ENCODE measurements at regions not wholly inside any gene's neighbourhood (a gene's known extent, or its start where the extent isn't known, plus 50 kb on each side); places are given as distances from the start of the nearest gene placed in this dataset.

DNA sequence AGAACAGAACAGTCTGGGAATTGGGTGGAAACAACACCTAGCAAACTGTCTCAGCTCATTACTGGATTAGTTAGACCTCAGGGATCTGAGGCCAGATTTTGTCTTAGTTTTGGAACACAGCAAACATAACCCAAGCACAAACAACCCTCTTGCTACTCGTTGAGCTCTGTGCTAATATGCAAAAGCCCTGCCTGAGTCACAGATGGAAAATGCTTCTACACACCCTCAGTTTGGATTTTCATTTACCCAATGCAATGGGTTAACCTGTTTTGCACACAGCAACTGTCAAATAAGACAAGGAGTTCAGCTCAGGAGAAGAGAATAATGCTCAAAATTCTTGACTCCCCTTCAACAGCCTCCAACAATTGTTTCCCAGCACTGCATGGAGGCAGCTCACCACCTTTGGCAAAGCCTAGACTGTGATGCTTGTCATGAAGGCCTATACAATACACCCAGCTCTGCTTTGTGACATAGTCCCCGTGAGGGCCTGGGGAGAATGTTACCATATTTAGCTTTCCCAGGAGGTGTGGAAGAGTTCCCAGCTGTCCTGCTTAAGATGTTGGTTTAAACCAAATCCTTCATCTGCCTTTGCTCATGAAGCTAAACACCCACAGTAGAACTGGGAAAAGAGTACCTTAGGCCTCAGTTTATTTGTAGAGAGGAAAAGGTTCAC, 68.9 kb upstream of the MNS1 start:
- TF ChIP-seq ZFP3 (CRISPR knock-in tag; IDR thresholded peaks at IDR 0.05) (no peak), ZNF8 (CRISPR knock-in tag; IDR thresholded peaks at IDR 0.05) (no peak), PPARA (CRISPR knock-in tag; IDR thresholded peaks at IDR 0.05; ENCODE audit: borderline replicate concordance) (no peak), CSDC2 (CRISPR knock-in tag; IDR thresholded peaks at IDR 0.05) (no peak), ZNF70 (CRISPR knock-in tag; IDR thresholded peaks at IDR 0.05) (no peak), TCF4 (CRISPR knock-in tag; IDR thresholded peaks at IDR 0.05; ENCODE audit: borderline replicate concordance) (no peak), RARB (CRISPR knock-in tag; IDR thresholded peaks at IDR 0.05) (no peak), ARNTL (CRISPR knock-in tag; IDR thresholded peaks at IDR 0.05; ENCODE audit: borderline replicate concordance, low read depth) (no peak), SNAI2 (CRISPR knock-in tag; IDR thresholded peaks at IDR 0.05) (no peak), ESRRG (CRISPR knock-in tag; IDR thresholded peaks at IDR 0.05) (no peak), ZFP30 (CRISPR knock-in tag; IDR thresholded peaks at IDR 0.05) (no peak), GLIS3 (CRISPR knock-in tag; IDR thresholded peaks at IDR 0.05) (no peak), ISL1 (CRISPR knock-in tag; IDR thresholded peaks at IDR 0.05) (no peak), ZC3H10 (CRISPR knock-in tag; IDR thresholded peaks at IDR 0.05) (no peak)
- TF ChIP-seq, protein P1, sequence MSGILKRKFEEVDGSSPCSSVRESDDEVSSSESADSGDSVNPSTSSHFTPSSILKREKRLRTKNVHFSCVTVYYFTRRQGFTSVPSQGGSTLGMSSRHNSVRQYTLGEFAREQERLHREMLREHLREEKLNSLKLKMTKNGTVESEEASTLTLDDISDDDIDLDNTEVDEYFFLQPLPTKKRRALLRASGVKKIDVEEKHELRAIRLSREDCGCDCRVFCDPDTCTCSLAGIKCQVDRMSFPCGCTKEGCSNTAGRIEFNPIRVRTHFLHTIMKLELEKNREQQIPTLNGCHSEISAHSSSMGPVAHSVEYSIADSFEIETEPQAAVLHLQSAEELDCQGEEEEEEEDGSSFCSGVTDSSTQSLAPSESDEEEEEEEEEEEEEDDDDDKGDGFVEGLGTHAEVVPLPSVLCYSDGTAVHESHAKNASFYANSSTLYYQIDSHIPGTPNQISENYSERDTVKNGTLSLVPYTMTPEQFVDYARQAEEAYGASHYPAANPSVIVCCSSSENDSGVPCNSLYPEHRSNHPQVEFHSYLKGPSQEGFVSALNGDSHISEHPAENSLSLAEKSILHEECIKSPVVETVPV (CRISPR knock-in tag; IDR thresholded peaks at IDR 0.05), result no peak
- TF ChIP-seq, protein P2, sequence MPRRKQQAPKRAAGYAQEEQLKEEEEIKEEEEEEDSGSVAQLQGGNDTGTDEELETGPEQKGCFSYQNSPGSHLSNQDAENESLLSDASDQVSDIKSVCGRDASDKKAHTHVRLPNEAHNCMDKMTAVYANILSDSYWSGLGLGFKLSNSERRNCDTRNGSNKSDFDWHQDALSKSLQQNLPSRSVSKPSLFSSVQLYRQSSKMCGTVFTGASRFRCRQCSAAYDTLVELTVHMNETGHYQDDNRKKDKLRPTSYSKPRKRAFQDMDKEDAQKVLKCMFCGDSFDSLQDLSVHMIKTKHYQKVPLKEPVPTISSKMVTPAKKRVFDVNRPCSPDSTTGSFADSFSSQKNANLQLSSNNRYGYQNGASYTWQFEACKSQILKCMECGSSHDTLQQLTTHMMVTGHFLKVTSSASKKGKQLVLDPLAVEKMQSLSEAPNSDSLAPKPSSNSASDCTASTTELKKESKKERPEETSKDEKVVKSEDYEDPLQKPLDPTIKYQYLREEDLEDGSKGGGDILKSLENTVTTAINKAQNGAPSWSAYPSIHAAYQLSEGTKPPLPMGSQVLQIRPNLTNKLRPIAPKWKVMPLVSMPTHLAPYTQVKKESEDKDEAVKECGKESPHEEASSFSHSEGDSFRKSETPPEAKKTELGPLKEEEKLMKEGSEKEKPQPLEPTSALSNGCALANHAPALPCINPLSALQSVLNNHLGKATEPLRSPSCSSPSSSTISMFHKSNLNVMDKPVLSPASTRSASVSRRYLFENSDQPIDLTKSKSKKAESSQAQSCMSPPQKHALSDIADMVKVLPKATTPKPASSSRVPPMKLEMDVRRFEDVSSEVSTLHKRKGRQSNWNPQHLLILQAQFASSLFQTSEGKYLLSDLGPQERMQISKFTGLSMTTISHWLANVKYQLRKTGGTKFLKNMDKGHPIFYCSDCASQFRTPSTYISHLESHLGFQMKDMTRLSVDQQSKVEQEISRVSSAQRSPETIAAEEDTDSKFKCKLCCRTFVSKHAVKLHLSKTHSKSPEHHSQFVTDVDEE (CRISPR knock-in tag; IDR thresholded peaks at IDR 0.05), result no peak
- ATAC-seq, result no peak

DNA sequence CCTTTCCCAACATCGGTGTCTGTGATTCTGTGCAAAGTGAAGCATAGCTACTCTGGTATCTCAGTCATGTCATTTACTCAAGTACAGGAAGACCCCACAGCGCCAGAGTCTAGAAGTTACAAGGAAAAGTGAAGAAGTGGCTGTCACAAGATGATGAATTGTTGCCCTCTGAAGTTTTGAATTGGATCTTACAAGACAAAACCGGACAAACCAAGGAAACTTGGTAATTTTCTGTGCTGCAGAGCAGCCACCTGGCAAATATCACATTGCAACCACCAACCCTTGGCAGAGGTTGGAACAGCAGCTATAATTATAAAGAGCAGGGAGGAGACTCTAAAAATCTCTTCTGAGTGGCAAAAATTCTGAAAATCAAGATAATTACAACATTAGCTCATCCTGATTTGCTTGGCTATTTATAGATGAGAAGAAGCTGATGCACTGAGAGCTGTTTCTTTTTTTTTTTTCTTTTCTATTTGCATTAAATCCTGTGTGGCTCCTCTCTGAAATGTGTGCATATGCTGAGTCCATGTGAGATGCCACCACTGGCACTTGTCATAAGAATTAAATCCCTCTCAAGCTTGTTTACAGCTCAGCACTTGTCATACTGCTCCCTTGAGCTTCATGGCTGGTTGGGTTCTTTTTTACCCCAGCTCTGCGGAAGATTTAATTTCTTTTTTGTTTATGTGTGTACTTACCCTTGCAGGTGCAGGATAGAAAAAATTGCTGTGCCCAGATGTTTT, 68.0 kb upstream of the MNS1 start:
- peak; percentile 79 for ATAC-seq

DNA sequence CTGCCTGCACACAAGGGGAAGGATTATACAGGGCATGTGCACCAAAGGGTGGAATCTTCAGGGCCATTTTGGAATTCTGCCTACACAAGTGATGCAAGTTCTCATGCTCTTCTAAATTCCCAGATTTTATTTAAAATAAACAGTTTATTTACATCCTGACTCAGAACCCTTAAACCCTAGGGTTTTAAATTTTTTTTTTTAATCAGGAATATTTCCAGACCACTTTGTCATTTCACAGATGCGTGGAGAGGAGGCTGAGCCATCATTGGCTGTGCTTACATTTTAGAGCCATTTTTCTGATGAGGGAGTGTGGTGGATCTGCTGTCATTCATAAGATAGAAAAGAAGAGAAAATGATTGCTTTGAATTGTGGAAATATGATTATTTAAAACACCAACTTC, 65.2 kb upstream of the MNS1 start:
- TF ChIP-seq GLIS3 (CRISPR knock-in tag; IDR thresholded peaks at IDR 0.05), result no peak
- TF ChIP-seq ZNF70 (CRISPR knock-in tag; IDR thresholded peaks at IDR 0.05), result no peak
- no peak for TF ChIP-seq ZFP3 (CRISPR knock-in tag; IDR thresholded peaks at IDR 0.05)
- TF ChIP-seq, protein P3, sequence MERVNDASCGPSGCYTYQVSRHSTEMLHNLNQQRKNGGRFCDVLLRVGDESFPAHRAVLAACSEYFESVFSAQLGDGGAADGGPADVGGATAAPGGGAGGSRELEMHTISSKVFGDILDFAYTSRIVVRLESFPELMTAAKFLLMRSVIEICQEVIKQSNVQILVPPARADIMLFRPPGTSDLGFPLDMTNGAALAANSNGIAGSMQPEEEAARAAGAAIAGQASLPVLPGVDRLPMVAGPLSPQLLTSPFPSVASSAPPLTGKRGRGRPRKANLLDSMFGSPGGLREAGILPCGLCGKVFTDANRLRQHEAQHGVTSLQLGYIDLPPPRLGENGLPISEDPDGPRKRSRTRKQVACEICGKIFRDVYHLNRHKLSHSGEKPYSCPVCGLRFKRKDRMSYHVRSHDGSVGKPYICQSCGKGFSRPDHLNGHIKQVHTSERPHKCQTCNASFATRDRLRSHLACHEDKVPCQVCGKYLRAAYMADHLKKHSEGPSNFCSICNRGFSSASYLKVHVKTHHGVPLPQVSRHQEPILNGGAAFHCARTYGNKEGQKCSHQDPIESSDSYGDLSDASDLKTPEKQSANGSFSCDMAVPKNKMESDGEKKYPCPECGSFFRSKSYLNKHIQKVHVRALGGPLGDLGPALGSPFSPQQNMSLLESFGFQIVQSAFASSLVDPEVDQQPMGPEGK (CRISPR knock-in tag; IDR thresholded peaks at IDR 0.05; ENCODE audit: borderline replicate concordance), result no peak
- no peak for TF ChIP-seq SNAI2 (CRISPR knock-in tag; IDR thresholded peaks at IDR 0.05)
- TF ChIP-seq OSR1 (CRISPR knock-in tag; IDR thresholded peaks at IDR 0.05), result no peak
- TF ChIP-seq, protein P4, sequence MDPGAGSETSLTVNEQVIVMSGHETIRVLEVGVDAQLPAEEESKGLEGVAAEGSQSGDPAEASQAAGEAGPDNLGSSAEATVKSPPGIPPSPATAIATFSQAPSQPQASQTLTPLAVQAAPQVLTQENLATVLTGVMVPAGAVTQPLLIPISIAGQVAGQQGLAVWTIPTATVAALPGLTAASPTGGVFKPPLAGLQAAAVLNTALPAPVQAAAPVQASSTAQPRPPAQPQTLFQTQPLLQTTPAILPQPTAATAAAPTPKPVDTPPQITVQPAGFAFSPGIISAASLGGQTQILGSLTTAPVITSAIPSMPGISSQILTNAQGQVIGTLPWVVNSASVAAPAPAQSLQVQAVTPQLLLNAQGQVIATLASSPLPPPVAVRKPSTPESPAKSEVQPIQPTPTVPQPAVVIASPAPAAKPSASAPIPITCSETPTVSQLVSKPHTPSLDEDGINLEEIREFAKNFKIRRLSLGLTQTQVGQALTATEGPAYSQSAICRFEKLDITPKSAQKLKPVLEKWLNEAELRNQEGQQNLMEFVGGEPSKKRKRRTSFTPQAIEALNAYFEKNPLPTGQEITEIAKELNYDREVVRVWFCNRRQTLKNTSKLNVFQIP (CRISPR knock-in tag; IDR thresholded peaks at IDR 0.05; ENCODE audit: borderline replicate concordance, low read depth), result no peak
- ATAC-seq, result no peak

More for the DNA sequence above, 68.0 kb upstream of the MNS1 start:
- TF ChIP-seq OSR1 (CRISPR knock-in tag; IDR thresholded peaks at IDR 0.05), result no peak
- no peak for TF ChIP-seq ZFP30 (CRISPR knock-in tag; IDR thresholded peaks at IDR 0.05)
- TF ChIP-seq ZNF565 (CRISPR knock-in tag; conservative IDR thresholded peaks at IDR 0.05; ENCODE audit: low read depth), result no peak
- no peak for TF ChIP-seq TOX (CRISPR knock-in tag; IDR thresholded peaks at IDR 0.05; ENCODE audit: borderline replicate concordance)
- no peak for TF ChIP-seq GLIS3 (CRISPR knock-in tag; IDR thresholded peaks at IDR 0.05)
- TF ChIP-seq ISL1 (CRISPR knock-in tag; IDR thresholded peaks at IDR 0.05), result no peak
- no peak for TF ChIP-seq RARB (CRISPR knock-in tag; IDR thresholded peaks at IDR 0.05)
- TF ChIP-seq, protein P1 (CRISPR knock-in tag; IDR thresholded peaks at IDR 0.05), result no peak
- TF ChIP-seq SNAI2 (CRISPR knock-in tag; IDR thresholded peaks at IDR 0.05), result no peak
- TF ChIP-seq, protein P5, sequence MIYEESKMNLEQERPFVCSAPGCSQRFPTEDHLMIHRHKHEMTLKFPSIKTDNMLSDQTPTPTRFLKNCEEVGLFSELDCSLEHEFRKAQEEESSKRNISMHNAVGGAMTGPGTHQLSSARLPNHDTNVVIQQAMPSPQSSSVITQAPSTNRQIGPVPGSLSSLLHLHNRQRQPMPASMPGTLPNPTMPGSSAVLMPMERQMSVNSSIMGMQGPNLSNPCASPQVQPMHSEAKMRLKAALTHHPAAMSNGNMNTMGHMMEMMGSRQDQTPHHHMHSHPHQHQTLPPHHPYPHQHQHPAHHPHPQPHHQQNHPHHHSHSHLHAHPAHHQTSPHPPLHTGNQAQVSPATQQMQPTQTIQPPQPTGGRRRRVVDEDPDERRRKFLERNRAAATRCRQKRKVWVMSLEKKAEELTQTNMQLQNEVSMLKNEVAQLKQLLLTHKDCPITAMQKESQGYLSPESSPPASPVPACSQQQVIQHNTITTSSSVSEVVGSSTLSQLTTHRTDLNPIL (CRISPR knock-in tag; IDR thresholded peaks at IDR 0.05; ENCODE audit: low read depth), result no peak
- TF ChIP-seq PPARA (CRISPR knock-in tag; IDR thresholded peaks at IDR 0.05; ENCODE audit: borderline replicate concordance), result no peak
- no peak for TF ChIP-seq ZC3H10 (CRISPR knock-in tag; IDR thresholded peaks at IDR 0.05)
- no peak for TF ChIP-seq ARNTL (CRISPR knock-in tag; IDR thresholded peaks at IDR 0.05; ENCODE audit: borderline replicate concordance, low read depth)
- no peak for TF ChIP-seq ZNF70 (CRISPR knock-in tag; IDR thresholded peaks at IDR 0.05)

Measured in SK-N-SH treated with all-trans-retinoic acid at 6 μM for 48 hours (cell line).